ACHN (cell line): ENCODE measurements at regions not wholly inside any gene's neighbourhood (a gene's known extent, or its start where the extent isn't known, plus 50 kb on each side); places are given as distances from the start of the nearest gene placed in this dataset.

Experiments
- DNase-seq: peaks from one replicate; pipeline ENCODE4 v3.0.0-alpha.2; 2015
- in situ Hi-C: cut with HindIII; loops from 2 replicates; pipeline ENCODE4 v1.10.0; 2017; ENCODE audit warnings: low sequenced_read_pairs, low pct_ligation_motif_present, low pct_unique_long_range_greater_than_20kb

DNA sequence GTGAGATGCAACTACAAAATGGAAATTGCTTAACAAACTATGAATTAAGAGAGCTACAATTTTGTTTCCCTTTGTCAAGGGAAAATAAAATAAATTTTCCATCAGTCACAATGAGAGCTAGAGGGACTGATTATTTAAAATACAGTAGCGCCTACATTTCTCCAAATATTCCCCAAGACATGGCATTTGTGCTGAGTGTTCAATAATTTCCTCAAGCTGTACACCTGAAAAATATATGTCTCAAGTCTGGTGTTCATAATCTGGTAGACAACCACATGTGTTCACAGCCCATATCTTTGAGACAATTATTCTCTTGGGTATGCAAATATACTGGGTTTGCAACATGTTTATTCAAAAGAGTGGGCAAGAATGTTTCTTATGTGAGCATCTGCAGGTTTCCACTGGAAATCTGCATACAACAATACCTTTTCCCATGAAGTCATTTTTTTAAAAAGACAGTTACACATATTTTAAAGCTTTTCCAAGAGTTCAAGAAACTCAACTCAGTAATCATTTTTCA lies 240.1 kb upstream of the VRK2 start:
- in situ Hi-C loops: no loop called here

DNA sequence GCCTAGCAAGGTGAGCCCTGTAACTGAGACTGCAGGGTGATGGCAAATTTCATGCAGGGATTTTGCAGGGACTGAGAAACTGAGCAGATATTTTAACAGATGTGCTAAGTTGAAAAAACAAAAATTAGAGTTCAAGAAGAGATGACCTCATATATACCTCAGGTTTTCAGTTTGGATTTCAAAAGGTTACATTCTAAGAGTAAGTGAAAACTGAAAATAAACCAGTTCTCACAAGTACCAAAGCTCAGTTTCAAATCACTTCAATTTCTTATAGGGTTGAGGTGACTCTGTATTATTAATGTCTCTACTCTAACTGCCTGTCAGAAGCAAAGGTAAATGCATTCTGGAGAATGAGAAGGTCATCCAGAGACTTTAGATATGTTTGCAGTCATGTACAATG lies 237.4 kb upstream of the VRK2 start:
- DNase-seq: no peak
- in situ Hi-C loops: no loop called here

More for the DNA sequence above, 240.1 kb upstream of the VRK2 start:
- no peak for DNase-seq

DNA sequence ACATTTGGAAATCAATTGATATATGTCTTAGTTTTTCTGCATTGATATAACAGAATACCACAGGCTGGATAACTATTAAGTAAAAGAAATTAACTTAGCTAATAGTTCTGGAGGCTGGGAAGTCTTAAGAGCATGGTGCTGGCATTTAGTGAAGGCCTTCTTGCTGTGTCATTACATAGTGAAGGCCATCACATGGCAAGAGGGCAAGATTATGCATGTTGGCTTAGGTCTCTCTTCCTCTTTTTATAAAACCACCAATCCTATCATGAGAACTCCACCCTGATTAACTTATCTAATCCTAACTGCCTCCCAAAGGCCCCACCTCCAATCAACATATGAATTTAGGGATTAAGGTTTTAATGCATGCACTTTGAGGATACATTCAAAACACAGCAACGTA lies 225.5 kb upstream of the VRK2 start:
- in situ Hi-C loops: no loop called here
- no peak for DNase-seq

DNA sequence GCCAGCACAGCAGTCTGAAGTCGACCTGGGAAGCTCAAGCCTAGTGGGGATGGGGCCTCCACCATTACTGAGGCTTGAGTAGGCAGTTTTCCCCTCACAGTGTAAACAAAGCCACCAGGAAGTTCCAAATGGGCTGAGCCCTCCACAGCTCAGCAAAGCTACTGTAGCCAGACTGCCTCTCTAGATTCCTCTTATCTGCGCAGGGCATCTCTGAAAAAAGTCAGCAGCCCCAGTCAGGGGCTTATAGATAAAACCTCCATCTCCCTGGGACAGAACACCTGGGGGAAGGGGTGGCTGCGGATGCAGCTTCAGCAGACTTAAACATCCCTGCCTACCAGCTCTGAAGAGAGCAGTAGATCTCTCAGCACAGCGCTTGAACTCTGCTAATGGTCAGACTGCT lies 218.4 kb upstream of the VRK2 start:
- in situ Hi-C loops: no loop called here
- DNase-seq: no peak

DNA sequence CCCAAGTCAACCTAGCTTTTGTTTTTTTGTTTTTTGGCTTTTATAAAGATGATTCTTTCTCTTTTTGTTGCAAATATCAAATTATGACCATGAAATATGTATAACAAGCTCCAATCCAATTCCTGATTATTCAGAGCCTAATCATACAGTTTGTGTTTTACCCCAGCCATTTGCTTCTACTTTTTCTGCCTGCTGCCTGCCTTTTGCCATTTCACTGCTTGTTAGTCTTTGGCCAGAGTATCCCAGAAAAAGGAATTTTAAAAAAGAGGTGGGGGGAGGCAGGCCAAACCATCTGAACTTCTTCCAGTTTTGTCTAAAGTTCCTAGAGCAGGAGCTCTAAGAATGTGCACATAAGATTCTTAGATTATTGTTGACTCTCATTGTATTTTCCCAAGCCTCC lies 211.9 kb upstream of the VRK2 start:
- no peak for DNase-seq

DNA sequence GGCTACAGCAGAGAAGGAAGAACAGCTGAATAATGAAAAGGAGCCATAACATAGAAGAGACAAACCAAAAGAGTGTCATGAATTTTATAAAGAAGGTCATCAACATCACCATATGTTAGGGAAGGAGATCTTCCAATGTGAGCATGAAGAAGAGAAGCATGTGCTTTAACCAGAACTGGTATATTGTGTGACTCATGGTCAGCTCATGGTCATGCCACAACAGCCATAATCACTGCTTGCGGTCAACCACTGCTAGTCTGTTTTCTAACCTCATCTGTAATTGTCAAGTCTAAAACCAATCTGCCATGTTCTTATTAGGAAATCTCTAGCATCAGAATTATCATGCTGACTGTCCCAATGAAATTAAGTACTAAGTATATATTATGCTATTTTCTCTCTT lies 204.1 kb upstream of the VRK2 start:
- peak; percentile 53 for DNase-seq
- in situ Hi-C loops: no loop called here

More for the DNA sequence above, 211.9 kb upstream of the VRK2 start:
- in situ Hi-C loops: no loop called here

DNA sequence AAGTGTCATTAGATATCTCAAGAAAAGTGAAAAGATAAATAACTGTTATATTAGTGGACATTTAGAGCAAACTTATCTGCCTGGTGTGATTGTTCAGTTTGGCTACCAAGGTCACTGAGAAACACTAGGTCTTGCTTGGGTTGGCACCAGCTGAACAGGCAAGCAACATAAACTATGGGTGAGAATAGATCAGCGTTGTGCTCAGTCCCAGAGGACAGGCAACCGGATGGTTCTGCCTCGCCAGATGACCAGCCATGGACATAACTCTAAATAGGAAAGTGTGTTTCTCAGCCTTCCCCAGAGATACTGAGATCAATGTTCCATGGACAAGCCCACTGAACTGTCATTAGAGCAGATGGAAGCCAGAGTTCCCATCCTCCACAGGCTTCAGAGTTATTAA lies 203.4 kb upstream of the VRK2 start:
- DNase-seq: no peak
- in situ Hi-C loops: no loop called here

DNA sequence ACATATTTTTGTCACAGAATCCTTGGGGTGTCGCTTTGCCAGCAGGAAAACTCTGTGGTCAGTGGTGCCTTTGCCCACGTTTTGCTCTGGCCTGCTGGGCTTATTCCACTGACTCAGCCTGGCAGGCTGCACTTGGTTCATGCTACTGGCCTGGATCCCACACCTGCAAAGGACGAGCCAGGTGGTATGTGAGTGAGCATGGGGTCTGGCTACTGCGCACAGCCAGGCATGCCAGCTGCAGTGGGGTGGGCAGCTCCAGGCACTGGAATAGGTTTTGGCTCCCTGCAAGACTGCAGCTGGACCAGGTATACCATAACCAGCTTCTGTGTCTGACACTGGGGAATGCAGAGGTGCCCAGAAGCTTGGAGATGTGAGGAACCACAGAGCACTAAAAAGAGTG lies 197.9 kb upstream of the VRK2 start:
- in situ Hi-C loops: no loop called here
- DNase-seq: no peak

DNA sequence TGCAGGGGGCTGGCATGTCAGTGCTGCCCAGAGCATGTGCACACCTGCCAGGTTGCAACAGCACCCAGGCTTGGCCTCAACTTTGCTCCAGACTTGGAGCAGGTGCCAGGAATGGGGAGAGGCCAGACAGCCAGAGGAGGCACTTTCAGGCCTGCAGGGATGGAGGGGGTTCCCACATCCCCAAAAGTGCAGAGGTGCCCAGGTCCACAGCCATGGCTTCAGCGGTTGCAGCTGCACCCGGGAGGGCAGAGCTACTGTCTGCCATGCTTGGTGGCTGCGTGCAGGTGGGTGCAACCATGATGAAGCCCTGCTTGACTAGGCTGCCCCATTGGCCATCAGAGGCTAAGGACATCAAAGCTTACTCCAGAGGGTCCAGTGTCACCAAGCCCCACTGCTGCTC lies 196.8 kb upstream of the VRK2 start:
- in situ Hi-C loops: no loop called here
- DNase-seq: no peak

DNA sequence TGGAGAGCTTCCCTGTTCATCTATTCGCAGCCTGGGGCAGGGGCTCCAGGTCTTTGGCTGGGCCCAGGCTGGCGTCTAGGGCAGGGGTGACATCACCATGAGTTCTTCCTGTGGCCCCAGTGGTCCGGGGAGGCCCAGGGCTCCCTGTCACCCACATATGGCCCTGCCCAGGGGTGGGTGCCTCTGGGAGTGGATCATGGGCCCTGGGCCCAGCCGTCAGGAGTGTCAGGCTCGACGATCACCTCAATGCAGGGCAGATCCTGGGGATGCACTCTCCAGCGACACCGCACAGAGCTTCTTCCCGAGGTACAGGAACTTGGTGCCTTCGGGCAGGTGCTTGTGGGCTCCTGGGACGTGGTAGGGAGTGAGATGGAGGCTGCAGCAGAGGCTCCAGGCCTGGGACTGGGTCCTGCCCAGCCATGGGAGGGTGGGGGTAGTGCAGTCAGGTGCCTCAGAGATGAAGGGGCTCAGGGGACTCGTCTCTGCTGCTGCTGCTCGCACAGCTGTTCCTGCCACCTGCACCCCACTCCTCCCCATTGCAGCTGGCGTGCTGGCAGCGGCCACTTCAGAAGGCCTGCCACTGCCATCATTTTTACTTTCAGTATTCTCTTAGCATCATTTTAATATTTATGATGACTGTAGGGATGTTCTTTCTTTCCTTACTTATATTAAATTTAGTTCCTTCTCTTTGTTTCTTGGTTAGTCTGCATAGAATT lies 196.0 kb upstream of the VRK2 start:
- no peak for DNase-seq
- in situ Hi-C loops: no loop called here

DNA sequence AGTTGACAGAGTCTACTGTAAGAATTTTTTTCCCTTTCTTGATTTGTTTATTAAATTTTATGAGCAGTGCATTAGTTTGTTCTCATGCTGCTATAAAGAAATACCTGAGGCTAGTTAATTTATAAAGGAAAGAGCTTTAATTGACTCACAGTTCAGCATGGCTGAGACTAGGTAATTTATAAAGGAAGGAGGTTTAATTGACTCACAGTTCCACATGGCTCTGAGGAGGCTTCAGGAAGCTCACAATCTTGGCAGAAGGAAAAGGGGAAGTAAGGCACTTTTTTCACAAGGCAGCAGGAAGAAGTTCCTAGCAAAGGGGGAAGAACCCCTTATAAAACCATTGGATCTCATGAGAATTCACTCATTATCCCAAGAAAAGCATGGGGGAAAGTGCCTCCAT lies 191.4 kb upstream of the VRK2 start:
- DNase-seq: no peak
- in situ Hi-C loops: no loop called here

DNA sequence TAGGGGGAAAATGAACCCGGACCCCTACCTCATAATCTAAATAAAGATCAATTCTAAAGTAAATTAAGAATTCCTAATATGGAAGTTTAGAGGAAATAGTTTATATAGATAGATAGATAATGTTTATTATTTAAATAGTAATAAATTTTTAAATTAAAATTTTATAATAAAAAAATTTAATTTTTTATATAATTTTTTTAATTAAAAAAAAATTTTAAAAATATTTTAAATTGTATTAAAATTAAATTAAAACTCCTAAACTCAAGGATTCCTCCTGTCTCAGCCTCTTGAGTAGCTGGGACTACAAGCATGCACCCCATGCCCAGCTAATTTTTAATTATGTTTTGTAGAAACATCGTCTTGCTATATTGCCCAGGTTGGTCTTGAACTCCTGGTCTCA lies 186.9 kb upstream of the VRK2 start:
- in situ Hi-C loops: no loop called here
- no peak for DNase-seq

DNA sequence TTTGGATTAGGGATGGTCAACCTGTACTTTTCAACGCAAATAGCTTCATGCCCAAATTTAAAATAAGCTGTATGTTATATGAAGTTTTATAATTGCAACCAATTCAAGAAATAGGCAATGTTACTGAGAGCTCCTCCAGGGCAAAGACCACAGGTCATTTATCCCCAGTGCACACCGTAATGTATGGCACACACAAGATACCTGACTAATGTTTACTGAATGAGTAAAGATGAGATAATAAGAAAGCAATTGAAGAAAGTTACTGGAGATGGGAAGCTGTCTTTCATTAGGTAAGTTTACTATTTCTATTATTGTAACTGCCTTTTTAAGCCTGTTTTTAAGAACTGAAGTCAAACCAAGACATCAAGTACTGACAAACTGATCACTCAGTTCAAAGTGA lies 184.5 kb upstream of the VRK2 start:
- in situ Hi-C loops: no loop called here
- no peak for DNase-seq

DNA sequence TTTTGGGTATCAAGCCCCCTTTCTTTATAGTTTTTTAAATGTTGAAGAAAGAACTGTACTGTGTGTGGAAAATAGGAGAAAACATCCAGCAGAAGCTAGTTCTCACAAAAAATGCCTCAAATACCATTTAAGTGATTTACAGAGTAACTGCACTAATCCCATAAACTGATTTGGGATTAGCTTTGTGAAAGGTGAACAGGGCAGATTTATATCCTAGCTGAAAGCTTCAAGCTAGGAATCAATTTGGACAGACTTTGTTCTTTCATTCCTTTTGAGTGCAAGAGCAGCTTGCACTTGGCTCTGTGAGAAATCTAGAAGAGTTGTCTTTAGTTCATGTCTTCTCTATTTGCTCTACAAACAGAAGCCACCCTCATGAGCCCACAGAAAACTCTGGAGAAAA lies 183.9 kb upstream of the VRK2 start:
- DNase-seq: no peak
- in situ Hi-C loops: no loop called here

DNA sequence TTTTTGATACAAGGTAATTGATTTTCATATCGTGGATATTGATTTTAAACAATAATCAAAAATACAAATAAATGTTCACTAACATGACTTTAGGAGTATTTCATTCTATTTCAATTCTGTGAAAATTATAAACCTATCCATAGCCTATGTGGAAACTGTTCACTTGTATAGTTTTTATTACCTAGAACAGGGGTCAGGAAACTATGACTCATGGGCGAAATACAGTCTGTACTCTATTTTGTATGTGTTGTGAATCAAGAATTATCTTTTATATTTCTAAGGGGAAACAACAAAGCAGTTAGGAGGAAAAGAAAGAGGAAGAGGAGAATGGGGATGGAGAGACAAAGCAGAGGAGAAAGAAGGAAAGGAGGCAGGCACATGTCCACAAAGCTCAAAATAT lies 181.7 kb upstream of the VRK2 start:
- in situ Hi-C loops: no loop called here
- no peak for DNase-seq

DNA sequence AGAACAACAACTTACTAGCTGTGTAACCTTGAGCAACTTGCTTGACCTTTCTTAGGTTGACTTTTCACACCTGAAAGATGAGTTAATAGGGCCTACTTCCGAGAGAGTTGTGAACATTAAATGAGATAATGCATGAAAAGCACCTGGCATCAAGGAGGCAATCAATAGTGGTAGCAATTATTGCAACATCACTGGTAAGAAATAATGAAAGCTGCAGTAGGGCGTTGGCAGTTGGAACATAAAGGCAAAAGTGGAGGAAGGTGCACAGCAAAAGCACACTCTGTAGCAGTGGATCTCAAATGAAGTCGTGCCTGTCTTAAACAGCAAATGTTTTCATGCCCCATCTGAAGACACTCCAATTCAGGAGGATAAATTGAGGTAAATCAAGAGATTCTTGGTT lies 178.9 kb upstream of the VRK2 start:
- no peak for DNase-seq
- in situ Hi-C loops: no loop called here

DNA sequence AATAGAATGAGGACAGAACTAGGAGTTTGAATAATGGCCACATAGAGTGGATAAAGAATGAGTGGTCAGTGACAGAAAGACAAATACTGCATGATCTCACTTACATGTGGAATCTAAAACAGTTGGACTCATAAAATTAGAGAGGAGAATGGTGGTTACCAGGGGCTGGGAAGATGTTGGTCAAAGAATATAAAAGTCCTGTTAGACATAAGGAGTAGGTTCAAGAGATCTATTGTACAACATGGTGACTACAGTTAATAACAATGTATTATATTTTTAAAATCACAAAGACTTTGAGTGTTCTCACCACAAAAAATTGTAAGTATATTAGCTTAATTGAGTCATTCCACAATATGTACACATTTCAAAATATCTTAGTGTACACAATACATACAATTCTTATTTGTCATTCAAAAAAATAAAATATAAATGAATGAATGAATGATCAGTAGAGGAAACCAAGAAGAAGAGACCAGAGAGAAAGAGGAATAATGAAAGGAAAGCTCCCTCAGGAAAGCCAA lies 177.9 kb upstream of the VRK2 start:
- DNase-seq: no peak
- in situ Hi-C loops: no loop called here

DNA sequence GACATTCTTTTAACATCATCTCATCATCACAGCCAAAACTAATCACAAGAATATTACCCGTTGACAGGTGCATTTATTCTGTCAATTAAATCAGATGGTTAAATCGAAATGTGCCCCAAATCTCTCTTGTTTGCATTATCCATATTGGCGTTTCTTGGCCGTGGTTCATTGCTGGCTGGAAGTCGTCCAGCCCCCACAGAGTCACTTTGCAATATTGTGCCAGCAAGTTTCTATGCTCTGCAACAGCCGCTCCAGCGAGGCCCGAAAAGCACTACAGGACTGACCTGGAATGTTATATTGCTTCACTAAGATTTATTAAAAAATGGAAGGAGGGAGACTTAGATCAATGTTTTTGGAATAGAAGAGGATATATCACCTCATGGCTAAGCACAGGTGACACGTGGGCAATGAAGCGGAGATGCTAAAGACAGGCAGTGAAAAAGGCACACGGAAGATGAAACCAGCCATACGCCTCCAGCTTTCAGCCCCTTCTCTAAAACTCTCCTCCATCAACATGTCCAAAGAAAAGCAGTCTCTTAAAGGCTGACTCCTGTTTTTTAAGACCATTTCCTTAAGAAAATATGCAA lies 176.8 kb upstream of the VRK2 start:
- DNase-seq: no peak

DNA sequence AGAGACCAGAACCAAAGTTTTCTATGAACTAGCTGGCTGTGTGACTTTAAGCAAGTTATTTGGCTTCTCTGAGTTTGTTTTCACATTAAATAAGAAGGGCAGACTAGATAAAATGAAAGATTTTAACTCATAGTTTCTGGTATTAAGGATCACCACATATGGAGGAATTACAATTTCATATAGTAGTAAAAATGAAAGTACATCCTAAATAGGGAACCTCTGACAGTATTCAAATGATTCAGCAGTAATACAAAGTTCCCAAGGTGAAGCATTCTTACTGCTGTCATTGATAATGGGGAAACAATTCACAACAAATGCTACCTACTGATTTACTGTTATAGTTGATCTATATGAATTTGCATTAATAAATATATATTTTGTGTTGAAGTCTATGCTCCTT lies 170.3 kb upstream of the VRK2 start:
- peak; percentile 24 for DNase-seq
- in situ Hi-C loops: no loop called here

More for the DNA sequence above, 176.8 kb upstream of the VRK2 start:
- in situ Hi-C loops: no loop called here

DNA sequence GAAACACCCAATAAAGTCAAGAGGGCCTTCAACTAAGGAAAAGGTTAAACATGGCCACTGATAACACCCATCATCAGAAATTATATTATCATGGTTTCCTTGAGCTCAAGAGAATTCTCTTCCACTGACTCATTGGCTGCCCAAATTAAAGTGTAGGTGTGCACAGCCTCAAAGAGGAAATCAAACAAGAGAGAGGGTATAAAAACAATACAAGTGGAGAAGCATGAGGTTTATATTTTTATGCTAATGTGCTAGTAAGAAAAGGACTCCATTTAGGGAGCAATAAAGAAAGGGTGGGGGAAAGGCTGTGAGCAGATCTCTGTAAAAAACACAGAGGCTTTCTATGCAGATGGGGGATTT lies 168.8 kb upstream of the VRK2 start:
- in situ Hi-C loops: no loop called here
- peak; percentile 39 for DNase-seq
